B cell (primary cell): ENCODE measurements at regions not wholly inside any gene's neighbourhood (a gene's known extent, or its start where the extent isn't known, plus 50 kb on each side); places are given as distances from the start of the nearest gene placed in this dataset.
"Not testable (repeated sequence)": the region's sequence is repeated elsewhere in the genome, so short reads cannot be mapped to it uniquely, and the experiment has no call there.

ENCODE experiments used
- ATAC-seq: fragments of 200-7000 bp; cut with Tn5 transposase; one replicate; pipeline ENCODE4 v1.10.0; 2021; ENCODE audit warnings: low read depth, mild to moderate bottlenecking, moderate number of reproducible peaks, moderate library complexity
- CTCF ChIA-PET: fragments of 350-600 bp; sonication (Branson Sonifier 250); formaldehyde crosslinking; loops from one replicate; lab custom pipeline; 2021; ENCODE audit warnings: antibody characterized with exemption, inconsistent platforms; lab: Charles Lee
- POLR2A ChIA-PET: fragments of 350-600 bp; sonication (Branson Sonifier 250); formaldehyde crosslinking; loops from one replicate; lab custom pipeline; 2021; ENCODE audit warnings: antibody characterized with exemption; lab: Charles Lee
- DNase-seq: peaks from one replicate; pipeline ENCODE4 v3.0.0; 2013
- H2AFZ ChIP-seq: 2 replicates; pipeline ENCODE4 v1.6.1; 2012; ENCODE audit warnings: mild to moderate bottlenecking, low read depth, low read length; ENCODE audit not compliant: insufficient read depth, poor library complexity, severe bottlenecking
- H3K27ac ChIP-seq, 2 donors: 1 replicate in 1 of 2; 2 replicates in 1 of 2; pipeline ENCODE4 v1.5.1; 2012 to 2013; ENCODE audit warnings: low read length in 2 of 2, mild to moderate bottlenecking in 2 of 2, moderate library complexity in 1 of 2
- H3K27me3 ChIP-seq, 4 experiments: fragments of 200-600 bp in 1 of 4; sonication (generic) in 1 of 4; replicated peaks in 1 of 4; 1 replicate in 2 of 4; 2 replicates in 2 of 4; pipeline versions ENCODE4 v1.6.1 to v1.7.0; 2013 to 2016; ENCODE audit warnings: low read length in 3 of 4, mild to moderate bottlenecking in 2 of 4, mixed read lengths in 1 of 4, moderate library complexity in 1 of 4; ENCODE audit not compliant: insufficient read depth in 4 of 4, control insufficient read depth in 3 of 4; ENCODE audit errors: control extremely low read depth in 1 of 4
- H3K36me3 ChIP-seq, 2 experiments: replicated peaks in 1 of 2; 1 replicate in 1 of 2; 2 replicates in 1 of 2; pipeline versions ENCODE4 v1.6.1 to v1.7.1; 2013; ENCODE audit warnings: low read length in 1 of 2; ENCODE audit not compliant: insufficient read depth in 2 of 2, control insufficient read depth in 1 of 2; ENCODE audit errors: control extremely low read depth in 1 of 2, extremely low read depth in 1 of 2
- H3K4me1 ChIP-seq, 2 donors: fragments of 200-600 bp in 1 of 2; sonication (generic) in 1 of 2; 1 replicate in 1 of 2; 2 replicates in 1 of 2; pipeline versions ENCODE4 v1.5.1 to v1.6.1; 2013 to 2017; ENCODE audit warnings: low read length in 2 of 2; ENCODE audit not compliant: control insufficient read depth in 2 of 2, insufficient read depth in 2 of 2
- H3K4me2 ChIP-seq: replicated peaks from 2 replicates; pipeline ENCODE3; 2012; ENCODE audit warnings: mild to moderate bottlenecking, low read depth, low read length; ENCODE audit not compliant: poor library complexity, severe bottlenecking
- H3K4me3 ChIP-seq, 5 experiments: fragments of 200-600 bp in 1 of 5; sonication (generic) in 1 of 5; 1 replicate in 3 of 5; 2 replicates in 2 of 5; pipeline versions ENCODE4 v1.5.1 to v1.7.0; 2011 to 2016; ENCODE audit warnings: low read length in 4 of 5, mild to moderate bottlenecking in 4 of 5, low read depth in 2 of 5, control low read depth in 1 of 5, moderate library complexity in 1 of 5; ENCODE audit not compliant: insufficient read depth in 1 of 5; ENCODE audit errors: control extremely low read depth in 1 of 5, extremely low read depth in 1 of 5
- H3K79me2 ChIP-seq: fragments of 200-600 bp; sonication (generic); one replicate; pipeline ENCODE4 v1.6.0; 2016; ENCODE audit warnings: low read length; ENCODE audit not compliant: control insufficient read depth, insufficient read depth
- H3K9ac ChIP-seq: fragments of 200-600 bp; sonication (generic); 2 replicates; pipeline ENCODE4 v1.6.1; 2017; ENCODE audit warnings: mild to moderate bottlenecking, low read length, moderate library complexity
- H3K9me3 ChIP-seq, 3 donors: one replicate each; pipeline versions ENCODE4 v1.6.1 to v1.7.1; 2013; ENCODE audit warnings: low read length in 2 of 3; ENCODE audit not compliant: control insufficient read depth in 2 of 3, insufficient read depth in 1 of 3; ENCODE audit errors: control extremely low read depth in 1 of 3
- H4K20me1 ChIP-seq: 2 replicates; pipeline ENCODE4 v1.6.0; 2012; ENCODE audit warnings: mild to moderate bottlenecking, low read length; ENCODE audit not compliant: insufficient read depth, control insufficient read depth, poor library complexity, severe bottlenecking
- H3K27ac Mint-ChIP-seq: one replicate; pipeline ENCODE4 v1.8.0; 2021; ENCODE audit warnings: mixed read lengths
- H3K27me3 Mint-ChIP-seq: one replicate; pipeline ENCODE4 v1.8.0; 2021; ENCODE audit warnings: mixed read lengths
- H3K4me1 Mint-ChIP-seq: one replicate; pipeline ENCODE4 v1.8.0; 2021; ENCODE audit warnings: mixed read lengths
- H3K4me3 Mint-ChIP-seq: one replicate; pipeline ENCODE4 v1.8.0; 2021; ENCODE audit warnings: mixed read lengths
- H3K9me3 Mint-ChIP-seq: one replicate; pipeline ENCODE4 v1.8.0; 2022; ENCODE audit warnings: mixed read lengths; ENCODE audit not compliant: insufficient read depth
- EZH2 ChIP-seq: IDR thresholded peaks from 2 replicates; pipeline ENCODE4 v1.6.1; 2012; ENCODE audit warnings: borderline replicate concordance, low read depth, mild to moderate bottlenecking, moderate library complexity, low read length; ENCODE audit not compliant: insufficient read depth, poor library complexity, severe bottlenecking
- WGBS: methylation state at CpG from one replicate; pipeline ENCODE4 v1.1.5; 2013; ENCODE audit warnings: missing lambda C conversion rate; ENCODE audit not compliant: insufficient coverage; 5-methylcytosine and 5-hydroxymethylcytosine counted together
- intact Hi-C: fragments of 100-400 bp; cut with micrococcal nuclease; formaldehyde crosslinking; loops from one replicate; pipeline ENCODE4 v1.10.0; 2022
- TF ChIP-seq, protein P1 (sequence below): fragments of 200-600 bp; IDR thresholded peaks from one replicate; pipeline ENCODE4 v1.8.0; 2022; ENCODE audit warnings: antibody characterized with exemption, mild to moderate bottlenecking

DNA sequence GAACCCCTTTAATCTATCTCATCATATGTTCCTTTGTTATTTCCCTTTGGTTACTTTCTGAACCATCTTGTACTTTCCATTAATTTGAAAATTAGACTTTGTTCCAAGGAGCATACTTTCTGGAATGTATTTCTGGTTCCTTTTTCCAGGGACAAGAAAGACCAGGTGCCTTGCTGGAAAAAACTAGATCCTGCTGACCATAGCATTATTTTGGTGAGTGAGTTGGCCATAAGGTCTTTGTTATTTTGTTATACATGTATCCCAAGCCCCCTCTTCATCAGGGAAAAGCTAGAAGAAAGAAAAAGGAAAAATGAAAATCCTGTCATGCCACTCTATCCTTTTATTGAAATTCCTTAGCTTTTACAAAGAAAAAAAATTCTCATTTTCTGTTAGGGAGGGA is 228.1 kb upstream of the TFPI start:
- ATAC-seq (no peak), DNase-seq (no peak)
- Histone ChIP-seq H3K27me3 (no peaks in the 10 kb centered on the region), H4K20me1 (no peaks in the 10 kb centered on the region), H2AFZ (no peak overlapping the region), H3K4me2 (no peak overlapping the region), H3K9ac (no peak overlapping the region), H3K4me3 (no peak overlapping the region), H3K36me3 (no peaks in the 10 kb centered on the region), H3K9me3 (no peaks in the 10 kb centered on the region), H3K4me1 (no peaks in the 10 kb centered on the region), H3K27ac (no peak overlapping the region), H3K79me2 (no peaks in the 10 kb centered on the region)
- TF ChIP-seq, protein P1, sequence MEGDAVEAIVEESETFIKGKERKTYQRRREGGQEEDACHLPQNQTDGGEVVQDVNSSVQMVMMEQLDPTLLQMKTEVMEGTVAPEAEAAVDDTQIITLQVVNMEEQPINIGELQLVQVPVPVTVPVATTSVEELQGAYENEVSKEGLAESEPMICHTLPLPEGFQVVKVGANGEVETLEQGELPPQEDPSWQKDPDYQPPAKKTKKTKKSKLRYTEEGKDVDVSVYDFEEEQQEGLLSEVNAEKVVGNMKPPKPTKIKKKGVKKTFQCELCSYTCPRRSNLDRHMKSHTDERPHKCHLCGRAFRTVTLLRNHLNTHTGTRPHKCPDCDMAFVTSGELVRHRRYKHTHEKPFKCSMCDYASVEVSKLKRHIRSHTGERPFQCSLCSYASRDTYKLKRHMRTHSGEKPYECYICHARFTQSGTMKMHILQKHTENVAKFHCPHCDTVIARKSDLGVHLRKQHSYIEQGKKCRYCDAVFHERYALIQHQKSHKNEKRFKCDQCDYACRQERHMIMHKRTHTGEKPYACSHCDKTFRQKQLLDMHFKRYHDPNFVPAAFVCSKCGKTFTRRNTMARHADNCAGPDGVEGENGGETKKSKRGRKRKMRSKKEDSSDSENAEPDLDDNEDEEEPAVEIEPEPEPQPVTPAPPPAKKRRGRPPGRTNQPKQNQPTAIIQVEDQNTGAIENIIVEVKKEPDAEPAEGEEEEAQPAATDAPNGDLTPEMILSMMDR = no peak
- TF ChIP-seq EZH2 = no peak
- no peaks in the 10 kb centered on the region for H3K27me3 Mint-ChIP-seq
- CTCF ChIA-PET = no interaction called here
- no peaks in the 10 kb centered on the region for H3K4me1 Mint-ChIP-seq
- no peaks in the 10 kb centered on the region for H3K9me3 Mint-ChIP-seq
- POLR2A ChIA-PET = no interaction called here
- no peak overlapping the region for H3K27ac Mint-ChIP-seq
- H3K4me3 Mint-ChIP-seq = no peak overlapping the region
- intact Hi-C loops = no loop called here

DNA sequence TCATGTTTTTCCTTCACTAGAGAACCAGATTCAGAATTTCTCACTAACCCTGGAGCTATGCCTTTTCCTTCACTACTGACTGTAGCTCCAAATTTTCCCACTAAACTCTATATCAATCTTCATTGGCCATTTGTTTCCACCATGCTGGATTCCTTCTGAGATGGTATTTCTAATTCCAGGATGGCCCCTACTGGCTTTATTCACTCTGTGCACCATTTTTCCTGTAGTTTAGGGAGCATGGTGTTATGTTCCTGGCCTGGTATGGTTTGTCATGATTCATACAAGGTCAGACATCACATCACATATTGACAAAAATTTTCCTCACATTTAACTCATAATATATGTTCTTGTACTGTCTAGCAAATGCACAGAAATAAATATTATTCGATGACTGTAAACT is 229.2 kb upstream of the TFPI start:
- H3K27ac ChIP-seq = no peak overlapping the region
- Mint-ChIP-seq H3K4me1 (no peaks in the 10 kb centered on the region), H3K4me3 (no peak overlapping the region), H3K9me3 (no peaks in the 10 kb centered on the region), H3K27me3 (no peaks in the 10 kb centered on the region), H3K27ac (no peak overlapping the region)
- ATAC-seq = no peak
- no peak for DNase-seq
- H3K4me3 ChIP-seq = no peak overlapping the region
- no peaks in the 10 kb centered on the region for H3K9me3 ChIP-seq
- H3K4me1 ChIP-seq = no peaks in the 10 kb centered on the region
- no peak overlapping the region for H3K9ac ChIP-seq
- WGBS = no CpG with 5 or more reads among the region's 1 CpG
- ChIA-PET CTCF (no interaction called here), POLR2A (no interaction called here)
- no peaks in the 10 kb centered on the region for H3K79me2 ChIP-seq
- no peaks in the 10 kb centered on the region for H3K27me3 ChIP-seq
- no peak overlapping the region for H3K4me2 ChIP-seq
- no peak overlapping the region for H2AFZ ChIP-seq
- TF ChIP-seq, protein P1 = no peak
- intact Hi-C loops = no loop called here
- H4K20me1 ChIP-seq = no peaks in the 10 kb centered on the region
- no peaks in the 10 kb centered on the region for H3K36me3 ChIP-seq

DNA sequence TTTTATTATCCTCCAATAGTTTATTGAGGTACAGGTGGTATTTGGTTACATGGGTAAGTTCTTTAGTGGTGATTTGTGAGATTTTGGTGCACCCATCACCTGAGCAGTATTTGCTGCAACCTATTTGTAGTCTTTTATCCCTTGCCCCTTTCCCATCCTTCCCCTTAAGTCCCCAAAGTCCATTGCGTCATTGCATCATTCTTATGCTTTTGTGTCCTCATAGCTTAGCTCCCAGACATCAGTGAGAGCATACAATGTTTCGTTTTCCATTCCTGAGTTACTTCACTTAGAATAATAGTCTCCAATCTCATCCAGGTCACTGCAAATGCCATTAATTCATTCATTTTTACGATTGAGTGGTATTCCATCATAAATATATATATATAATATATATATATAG is 229.9 kb upstream of the TFPI start:
- H3K9ac ChIP-seq, H3K27me3 Mint-ChIP-seq, ATAC-seq, intact Hi-C loops, H3K27ac Mint-ChIP-seq, H3K27me3 ChIP-seq, H3K79me2 ChIP-seq, H3K36me3 ChIP-seq, H3K9me3 ChIP-seq, DNase-seq, H2AFZ ChIP-seq, H3K4me2 ChIP-seq, POLR2A ChIA-PET, H4K20me1 ChIP-seq, CTCF ChIA-PET, H3K4me1 Mint-ChIP-seq, H3K4me3 ChIP-seq, H3K9me3 Mint-ChIP-seq, H3K27ac ChIP-seq, H3K4me3 Mint-ChIP-seq, H3K4me1 ChIP-seq: not testable (repeated sequence)
- WGBS = 100% methylated on average over 1 of the region's 3 CpGs
